Pons (tissue), 1 donor: ENCODE measurements at regions not wholly inside any gene's neighbourhood (a gene's known extent, or its start where the extent isn't known, plus 50 kb on each side); places are given as distances from the start of the nearest gene placed in this dataset.

Experiments
- DNase-seq: peaks from one replicate; pipeline ENCODE4 v3.0.0-alpha.2; 2016; ENCODE audit warnings: low spot score

DNA sequence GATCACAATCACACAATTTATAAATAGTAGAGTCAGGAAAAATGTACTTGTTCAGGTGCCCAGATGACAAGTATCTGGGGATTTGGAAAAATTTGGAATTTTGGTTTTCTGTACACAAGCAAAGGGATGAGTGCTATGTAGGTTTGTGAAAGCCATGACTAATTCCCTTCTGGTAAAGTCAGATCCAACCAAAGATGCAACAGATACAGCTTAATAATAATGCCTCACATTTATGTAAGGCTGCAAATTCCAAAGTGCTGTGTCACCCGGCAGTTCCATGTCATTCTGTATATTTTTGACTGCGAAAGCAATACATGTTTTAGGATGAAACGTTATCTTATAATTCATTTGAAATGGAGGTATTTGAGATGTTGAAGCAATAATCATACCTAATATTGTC lies 102.7 kb upstream of the AGBL1 start:
- no peak for DNase-seq

DNA sequence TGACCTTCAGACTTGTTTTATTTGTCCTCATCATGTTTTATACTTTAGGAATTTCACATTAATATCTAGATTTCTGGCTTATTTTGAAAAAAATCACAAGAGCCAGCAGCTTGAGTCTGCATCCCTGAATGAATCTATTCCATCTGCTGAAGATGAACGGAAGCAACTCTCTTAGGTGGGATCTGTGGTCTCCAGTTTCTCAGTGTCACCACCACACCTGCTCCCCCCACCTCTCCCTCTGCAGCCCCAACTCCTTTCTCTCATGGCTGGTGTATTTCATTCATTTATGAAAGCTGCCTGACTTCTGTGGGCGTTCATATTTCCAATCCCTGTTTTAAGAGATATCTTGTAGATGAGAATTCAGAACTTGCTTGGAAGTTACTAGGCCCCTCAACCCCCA lies 102.1 kb upstream of the AGBL1 start:
- no peak for DNase-seq

DNA sequence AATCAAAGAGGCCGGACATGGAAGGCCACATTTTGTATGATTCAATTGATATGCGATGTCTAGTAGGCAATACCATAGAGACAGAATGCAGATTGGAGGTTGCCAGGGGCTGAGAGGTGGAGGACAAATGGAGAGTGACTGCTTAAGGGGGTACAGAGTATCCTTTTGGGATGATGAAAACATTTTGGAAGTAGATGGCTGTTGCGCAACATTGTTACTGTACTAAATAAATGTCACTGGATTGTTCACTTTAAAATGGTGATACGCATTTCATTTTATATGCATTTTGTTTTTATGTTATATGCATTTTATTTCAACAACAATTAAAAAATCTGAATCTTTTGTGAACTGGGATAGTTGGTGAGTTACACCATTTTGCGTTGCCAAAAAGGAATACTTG lies 99.7 kb upstream of the AGBL1 start:
- no peak for DNase-seq

DNA sequence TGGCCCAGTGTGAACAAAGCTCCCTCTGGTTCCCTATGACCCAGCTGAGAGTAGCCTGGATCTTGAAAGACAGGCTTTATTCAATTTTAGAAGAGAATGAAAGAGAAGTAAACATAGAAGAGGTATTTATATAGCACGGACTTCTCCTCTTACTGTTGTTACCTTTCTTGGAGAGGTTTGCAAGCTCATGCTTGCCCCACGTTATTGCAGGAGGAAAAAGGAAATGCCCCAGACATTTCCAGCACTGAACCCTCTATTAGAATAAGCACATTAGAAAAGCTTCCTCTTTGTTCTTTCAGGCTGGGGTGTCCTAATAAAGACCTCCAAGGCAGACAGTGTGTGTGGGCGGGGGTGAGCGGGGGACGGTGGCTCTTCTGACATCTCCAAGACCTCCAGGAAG lies 98.7 kb upstream of the AGBL1 start:
- no peak for DNase-seq

DNA sequence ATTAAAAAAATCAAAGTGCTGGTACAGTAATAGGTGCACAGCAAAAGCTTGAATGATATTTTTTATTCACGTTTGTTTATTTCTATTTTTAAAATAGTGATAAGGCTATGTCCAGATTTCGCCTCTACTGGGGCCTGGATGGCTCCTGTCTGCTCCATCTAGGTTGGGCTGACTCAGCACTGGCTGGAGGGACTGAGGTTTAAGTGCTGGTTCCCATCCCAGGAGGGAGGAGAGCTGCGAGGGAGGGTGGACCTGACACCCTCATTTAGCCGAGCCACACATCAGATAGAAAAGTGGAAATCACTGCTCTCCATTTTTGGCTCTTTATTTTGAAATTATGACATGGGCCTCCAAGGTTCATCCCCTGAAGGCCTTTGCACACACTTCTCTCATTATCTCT lies 95.4 kb upstream of the AGBL1 start:
- DNase-seq: no peak

DNA sequence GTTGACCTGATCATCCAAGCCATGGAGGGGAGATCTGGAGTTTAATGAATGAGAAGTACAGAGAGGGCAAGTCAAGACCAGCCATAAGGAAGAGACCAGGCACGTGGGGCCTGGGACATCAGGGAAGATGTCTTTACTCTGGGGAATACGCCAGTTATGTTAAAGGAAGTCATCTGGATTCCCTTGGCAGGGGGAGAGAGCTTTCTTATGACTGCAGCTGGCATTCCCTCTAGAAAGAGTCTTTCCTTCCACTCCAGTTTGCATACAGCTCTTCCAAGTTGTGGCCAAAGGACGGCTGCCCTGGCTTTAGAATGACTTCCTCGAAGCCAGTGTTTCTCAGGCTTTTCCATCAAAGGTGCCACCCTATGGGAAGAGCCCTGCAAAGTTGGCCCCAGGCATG lies 93.6 kb upstream of the AGBL1 start:
- no peak for DNase-seq

DNA sequence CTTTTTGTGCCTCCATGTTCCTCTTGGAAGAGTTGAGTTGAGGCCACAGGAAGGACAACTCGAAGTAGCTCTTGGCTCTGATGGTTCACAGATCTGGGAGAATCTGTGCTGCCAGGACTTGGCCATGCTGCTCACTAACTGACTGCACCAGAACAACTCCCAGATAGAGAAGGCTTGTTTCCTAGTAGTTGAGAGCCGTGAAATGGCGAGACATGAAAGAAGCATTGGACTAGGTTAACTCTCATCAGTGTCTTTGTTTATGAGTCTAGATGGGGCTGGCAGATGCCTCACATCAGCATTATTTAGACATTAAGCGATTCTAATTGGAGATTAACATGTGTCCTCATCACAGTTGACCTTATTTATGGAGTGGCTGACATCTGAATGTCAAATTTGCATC lies 92.9 kb upstream of the AGBL1 start:
- DNase-seq: no peak

DNA sequence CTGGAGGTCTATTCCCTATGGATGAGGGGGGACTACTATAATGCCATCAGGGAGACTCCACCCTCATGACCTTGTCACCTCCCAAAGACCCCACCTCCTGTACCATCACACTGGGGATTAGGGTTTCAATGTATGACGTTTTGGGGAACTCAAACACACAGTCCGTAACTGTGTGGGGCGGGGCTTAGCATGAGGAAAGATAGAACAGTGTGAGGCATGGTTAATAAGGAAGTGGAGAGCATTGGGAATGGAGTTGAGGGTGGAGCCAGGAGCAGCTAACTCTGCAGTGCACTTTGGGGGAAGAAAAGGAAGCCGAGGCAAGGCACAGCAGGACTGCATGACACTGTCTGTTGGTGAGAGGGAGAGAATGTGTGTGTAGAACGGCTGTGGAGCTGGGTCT lies 90.9 kb upstream of the AGBL1 start:
- DNase-seq: no peak

DNA sequence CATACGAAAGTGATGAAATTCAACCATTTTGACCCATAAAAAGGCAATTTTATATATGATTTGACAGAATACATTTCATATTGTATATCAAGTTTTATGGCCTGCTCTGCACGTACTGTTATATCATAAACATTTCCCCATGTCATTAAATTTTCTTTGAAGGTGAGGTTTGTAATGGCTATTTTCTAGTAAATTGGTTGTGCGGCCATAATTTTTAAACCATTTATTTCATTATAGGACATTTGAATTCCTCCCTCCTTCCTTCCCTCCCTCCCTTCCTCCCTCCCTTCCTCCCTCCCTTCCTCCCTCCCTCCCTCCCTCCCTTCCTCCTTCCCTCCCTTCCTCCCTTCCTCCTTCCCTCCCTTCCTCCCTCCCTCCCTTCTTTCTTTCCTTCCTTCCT lies 87.4 kb upstream of the AGBL1 start:
- no peak for DNase-seq

DNA sequence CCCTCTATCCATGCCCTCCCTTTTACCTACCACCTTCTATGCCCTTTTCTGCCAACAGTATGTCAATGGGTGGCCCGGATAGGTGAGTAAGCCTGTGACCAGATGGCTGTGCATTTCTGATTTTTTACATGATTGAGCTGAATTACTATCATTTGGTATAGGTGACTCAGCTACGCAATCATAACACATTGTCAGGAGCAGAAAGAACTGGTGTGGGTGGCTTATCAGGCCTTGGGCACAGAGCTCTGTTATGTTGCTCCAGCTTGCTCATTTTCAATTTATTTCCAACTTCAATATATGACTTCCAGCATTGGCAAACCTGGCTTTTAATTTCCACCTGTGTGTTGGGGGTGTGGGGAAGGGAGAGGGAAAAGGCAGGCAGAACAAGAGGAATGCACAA lies 86.6 kb upstream of the AGBL1 start:
- DNase-seq: no peak

DNA sequence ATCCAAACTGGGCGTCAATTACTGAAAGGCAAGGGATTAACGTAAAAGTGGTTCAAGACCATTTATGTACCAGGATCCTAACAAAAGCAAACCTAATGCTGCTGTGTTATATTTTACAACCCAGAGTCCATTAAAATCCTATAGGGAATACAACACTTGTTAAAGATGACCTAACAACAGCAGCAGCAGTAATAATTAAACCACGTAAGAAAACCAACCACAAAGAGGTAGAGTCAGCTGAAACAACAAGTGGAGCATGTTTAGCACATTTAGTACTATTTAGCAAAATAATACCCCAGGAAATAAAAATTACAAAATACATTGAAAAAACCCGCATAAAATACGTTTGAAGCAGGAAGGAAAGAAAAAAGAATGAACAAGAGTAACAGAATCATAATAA lies 82.1 kb upstream of the AGBL1 start:
- DNase-seq: no peak

DNA sequence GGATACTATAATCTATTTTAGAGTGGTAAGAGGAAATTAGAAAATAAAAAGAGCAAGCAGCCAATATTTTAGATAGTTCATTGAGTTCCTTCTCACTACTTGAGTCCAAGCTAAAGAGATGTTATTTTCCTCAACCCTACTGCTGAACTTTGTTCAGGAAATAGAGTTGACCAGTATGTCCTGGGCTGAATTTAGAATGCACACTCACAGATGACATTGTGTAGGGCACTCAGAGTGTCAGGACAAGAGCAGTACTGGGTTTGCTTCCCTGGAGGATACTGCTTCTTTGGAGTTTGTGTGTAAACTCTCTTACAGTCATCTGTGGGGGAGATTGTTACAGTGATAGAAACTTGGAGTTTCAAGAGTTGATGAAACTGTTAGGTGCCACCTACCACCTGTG lies 80.0 kb upstream of the AGBL1 start:
- no peak for DNase-seq

DNA sequence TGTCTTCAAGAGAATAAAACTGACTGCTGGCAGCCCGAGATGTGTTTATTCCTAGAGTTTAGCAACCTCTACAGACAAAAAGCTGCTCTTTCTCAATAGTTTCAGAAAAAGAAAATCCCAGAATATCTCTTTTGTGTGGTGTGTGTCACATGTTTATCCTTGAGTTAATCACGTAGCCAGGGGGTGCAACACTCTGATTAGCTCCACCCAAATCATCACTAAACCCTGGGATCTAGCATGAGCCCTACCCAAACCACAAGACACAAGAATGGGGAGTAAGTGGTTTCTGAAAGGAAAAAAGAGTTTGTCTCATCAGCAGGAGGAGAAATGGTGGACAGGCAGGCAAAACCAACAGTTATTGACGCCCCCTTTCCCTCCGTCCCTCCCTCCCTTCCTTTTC lies 78.5 kb upstream of the AGBL1 start:
- no peak for DNase-seq

DNA sequence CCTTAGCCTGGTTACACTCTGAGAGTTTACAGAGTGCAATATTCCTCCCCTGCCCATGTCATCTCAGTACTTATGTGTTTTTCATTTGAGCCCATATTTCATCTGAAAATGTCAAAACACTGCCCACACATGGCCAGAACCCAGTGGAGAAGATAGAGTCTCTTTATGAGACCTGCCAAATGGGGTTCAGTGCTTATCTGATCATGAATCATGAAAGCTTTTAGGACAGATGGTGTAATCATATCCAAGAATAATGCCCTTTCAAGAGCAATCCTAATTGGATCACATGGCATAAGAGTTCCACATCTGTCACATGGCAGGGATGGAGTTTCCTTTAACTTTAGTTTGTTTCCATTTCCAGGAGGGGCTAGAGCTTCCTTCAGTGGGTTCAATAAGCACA lies 77.2 kb upstream of the AGBL1 start:
- DNase-seq: no peak

DNA sequence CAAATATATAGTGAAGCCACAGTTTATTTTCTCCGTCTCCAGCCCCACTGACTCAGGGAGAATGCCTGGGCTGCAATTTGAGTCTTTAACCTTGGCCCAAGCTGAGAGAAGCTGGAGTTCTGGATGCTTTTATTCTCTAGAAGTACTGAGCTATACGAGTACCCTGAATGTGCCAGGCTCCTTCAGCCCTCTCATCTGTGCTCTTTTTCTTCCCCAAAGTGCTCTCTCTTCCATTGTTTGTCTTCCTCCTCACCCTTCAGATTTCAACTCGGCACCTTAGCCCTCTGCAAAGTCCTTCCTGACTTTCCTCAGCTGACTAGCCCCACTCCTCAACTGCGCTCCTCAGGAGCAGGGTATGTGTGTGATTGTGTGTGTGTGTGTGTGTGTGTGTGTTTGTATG lies 75.6 kb upstream of the AGBL1 start:
- no peak for DNase-seq

DNA sequence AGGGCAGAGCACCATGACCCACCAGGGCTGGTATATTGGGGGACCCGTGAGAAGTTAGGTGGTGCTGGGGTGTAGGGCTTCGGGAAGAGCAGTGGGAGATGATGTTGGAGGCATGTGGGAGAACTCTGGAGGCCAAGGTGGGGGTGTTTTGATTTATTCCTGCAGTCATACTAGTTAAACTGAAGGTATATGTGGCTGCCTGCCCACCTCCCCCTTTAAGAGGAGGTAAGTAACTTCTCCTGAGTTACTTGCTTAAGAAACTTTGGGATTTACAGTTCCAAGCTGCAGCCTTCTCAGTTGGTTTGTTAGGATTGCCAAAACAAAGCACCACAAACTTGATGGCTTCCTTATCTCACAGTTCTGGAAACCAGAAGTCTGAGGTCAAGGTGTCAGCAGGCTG lies 73.1 kb upstream of the AGBL1 start:
- DNase-seq: no peak

DNA sequence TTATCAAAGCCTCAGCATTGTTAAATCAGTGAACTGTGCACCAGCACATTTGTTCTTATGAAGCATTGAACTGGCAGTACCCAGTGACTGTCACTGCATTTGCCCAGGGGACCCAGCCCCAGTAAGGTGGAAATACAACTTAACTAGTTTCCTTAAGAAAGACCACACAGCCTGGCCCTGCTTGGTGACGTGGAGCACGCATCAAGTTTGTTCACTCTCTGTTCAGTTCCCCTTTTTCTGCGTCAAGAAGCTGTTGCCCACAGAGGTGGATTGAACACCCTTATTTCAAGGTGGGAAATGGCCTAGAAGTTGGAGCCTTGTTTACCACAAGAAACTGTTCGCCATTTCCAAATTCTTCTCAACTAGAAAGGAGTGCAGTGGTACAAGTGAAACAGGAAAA lies 69.9 kb upstream of the AGBL1 start:
- no peak for DNase-seq

DNA sequence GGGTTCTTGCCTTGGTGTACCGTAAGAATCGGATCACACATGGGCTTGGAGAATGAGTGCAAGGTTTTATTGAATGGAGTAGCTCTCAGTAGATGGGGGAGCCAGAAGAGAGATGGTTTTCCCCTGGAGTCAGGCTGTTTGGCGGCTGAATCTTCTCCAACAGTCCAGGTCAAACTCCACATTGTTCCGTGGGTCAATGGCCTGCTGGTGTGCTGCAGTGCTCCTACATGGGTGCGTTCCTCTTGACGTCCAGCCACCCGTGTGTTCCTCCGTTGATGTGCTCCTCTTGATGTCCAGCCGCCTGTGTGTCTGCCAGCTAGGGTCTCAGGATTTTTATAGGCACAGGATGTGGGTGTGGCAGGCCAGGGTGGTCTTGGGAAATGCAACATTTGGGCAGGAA lies 69.3 kb upstream of the AGBL1 start:
- no peak for DNase-seq

DNA sequence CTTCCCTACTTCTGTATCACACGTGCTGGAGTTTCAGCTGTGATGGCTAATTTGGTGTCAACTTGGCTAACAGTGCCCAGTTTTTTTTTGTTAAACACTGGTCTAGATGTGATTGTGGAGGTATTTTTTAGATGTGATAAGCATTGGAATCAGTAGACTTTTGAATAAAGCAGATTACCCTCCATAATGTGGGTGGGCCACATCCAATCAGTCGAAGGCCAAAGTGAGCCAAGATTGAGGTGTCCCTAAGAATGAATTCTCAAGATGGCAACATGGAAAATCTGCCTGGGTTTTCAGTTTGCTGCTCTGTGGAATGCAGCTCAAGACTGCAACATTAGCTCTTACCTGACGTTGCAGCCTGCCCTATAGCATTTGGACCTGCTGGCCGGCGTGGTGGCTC lies 68.8 kb upstream of the AGBL1 start:
- no peak for DNase-seq

DNA sequence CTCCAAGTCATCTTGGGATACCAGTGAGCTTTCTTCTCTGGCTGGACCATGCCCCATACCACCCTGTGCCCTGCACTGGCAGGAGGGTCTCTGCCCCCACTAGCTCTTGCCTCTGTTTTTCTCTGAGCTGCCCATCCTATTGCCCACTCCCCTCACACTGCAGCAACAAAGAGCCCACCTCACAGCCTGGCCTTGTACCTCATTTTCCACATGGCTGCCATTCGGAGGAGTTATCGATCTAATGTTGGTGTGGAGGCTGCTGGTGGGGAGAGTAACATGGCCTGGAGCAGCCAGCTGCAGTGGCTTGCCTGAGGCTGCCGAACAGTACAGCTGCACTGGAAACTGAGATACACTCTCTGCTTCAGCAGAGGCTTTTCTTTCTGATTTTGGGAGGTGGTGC lies 65.7 kb upstream of the AGBL1 start:
- no peak for DNase-seq

DNA sequence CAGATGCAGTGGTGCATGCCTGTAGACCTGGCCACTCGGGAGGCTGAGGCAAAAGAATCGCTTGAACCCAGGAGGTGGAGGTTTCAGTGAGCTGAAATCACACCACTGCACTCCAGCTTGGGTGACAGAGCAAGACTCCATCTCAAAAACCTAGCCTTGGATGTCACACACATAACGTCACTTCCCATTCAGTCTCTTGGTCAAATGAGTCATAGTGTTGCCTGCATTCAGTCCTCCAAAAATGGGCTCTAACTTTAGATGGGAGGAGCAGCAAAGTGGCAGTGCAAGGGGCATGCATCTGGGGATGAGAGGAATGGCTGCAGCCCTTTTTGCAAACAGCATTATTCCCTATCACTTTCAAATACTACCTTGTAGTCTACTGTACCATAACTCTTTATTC lies 62.9 kb upstream of the AGBL1 start:
- no peak for DNase-seq

DNA sequence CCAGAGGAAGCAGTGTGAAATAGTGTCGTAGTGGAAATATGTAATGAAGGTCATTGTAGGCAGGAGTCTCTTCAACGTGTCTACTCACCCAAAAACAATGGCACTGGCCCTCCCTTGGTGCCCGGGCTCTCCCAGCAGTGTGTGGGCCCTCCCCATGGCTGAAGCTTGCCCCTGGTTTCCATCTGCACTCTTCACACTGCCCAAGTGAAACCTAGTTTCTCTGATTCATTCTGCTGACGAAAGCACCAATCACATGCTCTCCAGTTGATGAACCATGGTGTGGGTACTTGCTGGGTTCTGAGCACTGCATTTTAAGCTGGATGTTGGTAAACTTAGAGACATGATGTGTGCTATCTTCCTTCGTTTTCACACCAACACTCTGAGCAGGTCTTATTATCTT lies 61.0 kb upstream of the AGBL1 start:
- DNase-seq: no peak

DNA sequence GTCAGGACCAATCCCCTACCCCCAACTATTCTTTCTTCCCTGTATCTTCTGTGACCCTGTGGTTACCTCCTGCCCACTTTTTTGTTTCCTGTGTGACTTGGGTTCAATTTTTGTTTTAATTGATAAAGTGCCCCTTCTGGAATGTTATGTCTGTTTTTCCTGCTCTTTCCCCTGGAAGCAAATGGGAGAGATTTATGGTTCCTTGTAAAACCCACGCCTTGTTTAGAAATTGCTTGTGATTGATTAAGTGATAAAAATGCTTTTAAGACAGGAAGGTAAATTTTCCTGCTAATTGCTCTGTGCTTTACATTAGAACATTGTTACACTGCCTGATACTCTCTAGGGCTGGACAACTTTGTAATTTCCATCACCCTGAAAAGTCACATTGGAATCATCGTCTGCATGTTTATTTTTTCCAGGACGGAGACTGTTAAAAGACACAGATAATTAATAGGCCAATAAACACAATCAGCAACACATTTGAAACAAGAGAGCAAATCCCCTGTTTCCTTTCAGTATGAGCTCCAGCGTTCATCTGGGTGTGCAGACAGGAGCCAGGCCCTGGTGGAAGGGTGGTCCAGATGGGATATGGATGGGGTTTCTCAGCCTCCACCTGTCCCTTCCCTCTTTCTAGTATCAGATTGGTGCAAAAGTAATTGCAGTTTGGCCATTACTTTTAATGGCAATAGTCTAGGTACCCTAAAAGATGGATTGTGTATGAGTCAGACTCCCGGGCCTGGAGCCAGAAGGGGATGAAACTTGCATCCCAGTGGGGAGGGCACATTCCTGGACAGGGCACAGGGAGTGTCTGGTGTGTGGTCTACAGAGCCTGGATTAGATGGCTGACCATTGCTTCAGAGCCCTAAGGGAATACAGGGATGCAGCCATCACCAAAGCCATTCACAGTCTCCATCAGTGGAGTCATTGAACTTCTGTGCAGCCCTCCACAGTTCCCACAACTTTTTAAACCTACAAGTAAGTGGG lies 58.1 kb upstream of the AGBL1 start:
- DNase-seq: no peak

DNA sequence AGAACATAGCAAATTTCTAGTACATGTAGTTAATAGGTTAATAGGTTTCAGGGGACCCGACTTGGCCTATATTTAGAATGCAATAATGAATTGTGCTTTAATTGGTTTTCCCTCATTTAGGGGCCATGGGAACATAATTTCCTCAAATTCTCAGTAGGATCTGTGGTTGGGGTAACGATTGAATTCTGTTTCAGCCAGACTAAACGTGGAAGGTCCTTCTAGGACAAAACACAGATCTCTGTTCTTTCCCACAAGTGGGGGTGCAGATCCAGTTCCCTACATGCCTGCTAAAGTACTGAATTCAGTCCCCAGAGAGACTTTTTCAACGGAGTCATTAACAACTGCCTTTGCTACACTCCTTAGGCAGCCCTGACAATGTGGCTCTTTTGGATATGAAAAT lies 50.7 kb upstream of the AGBL1 start:
- DNase-seq: no peak
